ENCODE measurements at regions not wholly inside any gene's neighbourhood (a gene's known extent, or its start where the extent isn't known, plus 50 kb on each side); places are given as distances from the start of the nearest gene placed in this dataset.

DNA sequence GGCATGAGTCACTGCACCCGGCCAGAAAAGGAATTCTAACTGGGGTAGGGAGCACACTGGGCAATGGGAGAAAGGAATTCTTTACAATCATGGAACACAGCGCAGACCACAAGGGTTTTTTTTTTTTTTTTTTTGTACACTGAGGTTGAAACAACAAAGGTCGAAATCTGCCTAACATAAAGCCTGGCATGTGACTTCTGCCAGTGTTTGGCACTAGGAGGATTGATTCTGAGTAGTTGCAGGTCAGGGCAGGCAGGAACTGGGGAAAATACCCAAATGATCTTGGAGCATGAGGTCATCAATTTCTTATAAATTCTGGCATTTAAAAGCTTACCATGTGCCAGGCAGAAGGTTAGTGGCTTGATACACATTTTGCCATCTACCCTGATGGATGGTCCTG is 202.0 kb upstream of the SNX19 start:
- Histone ChIP-seq H3K9me3 (ENCODE audit: low read length) (no peaks in the 10 kb centered on the region), H3K9me2 (ENCODE audit: low read depth, low read length) (no peaks in the 10 kb centered on the region), H3K4me3 (ENCODE audit: low read depth, low read length, poor library complexity, severe bottlenecking) (no peak overlapping the region), H3F3A (ENCODE audit: insufficient read depth, low read length) (no peaks in the 10 kb centered on the region), H3K27ac (ENCODE audit: low read depth, low read length, poor library complexity, severe bottlenecking) (no peak overlapping the region), H4K20me1 (ENCODE audit: insufficient read depth, low read length) (no peaks in the 10 kb centered on the region), H3K9ac (ENCODE audit: low read length) (no peak overlapping the region), H2AFZ (ENCODE audit: low read length) (no peak overlapping the region), H3K4me2 (ENCODE audit: low read length) (no peak overlapping the region), H3K36me3 (ENCODE audit: insufficient read depth, low read length) (no peaks in the 10 kb centered on the region), H3K4me1 (ENCODE audit: insufficient read depth, low read length, severe bottlenecking) (no peaks in the 10 kb centered on the region), H3K79me2 (ENCODE audit: insufficient read depth, low read length) (no peaks in the 10 kb centered on the region), H3K27me3 (ENCODE audit: insufficient read depth, low read length) (no peaks in the 10 kb centered on the region)
- no peak for TF ChIP-seq EZH2 (IDR thresholded peaks at IDR 0.05; ENCODE audit: borderline replicate concordance, low read length)
- no peak for TF ChIP-seq CTCF (IDR thresholded peaks at IDR 0.05; ENCODE audit: low read length)

- H3K9me2 ChIP-seq (ENCODE audit: low read depth, low read length): no peaks in the 10 kb centered on the region
- no peaks in the 10 kb centered on the region for H3K79me2 ChIP-seq (ENCODE audit: insufficient read depth, low read length)
- H2AFZ ChIP-seq (ENCODE audit: low read length): no peak overlapping the region
- H3K9ac ChIP-seq (ENCODE audit: low read length): no peak overlapping the region
- H3K9me3 ChIP-seq (ENCODE audit: low read length): no peaks in the 10 kb centered on the region
- H3K4me2 ChIP-seq (ENCODE audit: low read length): no peak overlapping the region
- H3K4me1 ChIP-seq (ENCODE audit: insufficient read depth, low read length, severe bottlenecking): no peaks in the 10 kb centered on the region
- no peaks in the 10 kb centered on the region for H3F3A ChIP-seq (ENCODE audit: insufficient read depth, low read length)
- H3K27ac ChIP-seq (ENCODE audit: low read depth, low read length, poor library complexity, severe bottlenecking): no peak overlapping the region
- no peak overlapping the region for H3K4me3 ChIP-seq (ENCODE audit: low read depth, low read length, poor library complexity, severe bottlenecking)
- TF ChIP-seq EZH2 (IDR thresholded peaks at IDR 0.05; ENCODE audit: borderline replicate concordance, low read length) (no peak), CTCF (IDR thresholded peaks at IDR 0.05; ENCODE audit: low read length) (no peak)
- H3K27me3 ChIP-seq (ENCODE audit: insufficient read depth, low read length): no peaks in the 10 kb centered on the region
- no peaks in the 10 kb centered on the region for H4K20me1 ChIP-seq (ENCODE audit: insufficient read depth, low read length)
- no peaks in the 10 kb centered on the region for H3K36me3 ChIP-seq (ENCODE audit: insufficient read depth, low read length)
These were observed 205.4 kb upstream of the SNX19 start for GRCh38 chr11:131121426-131122333.

DNA sequence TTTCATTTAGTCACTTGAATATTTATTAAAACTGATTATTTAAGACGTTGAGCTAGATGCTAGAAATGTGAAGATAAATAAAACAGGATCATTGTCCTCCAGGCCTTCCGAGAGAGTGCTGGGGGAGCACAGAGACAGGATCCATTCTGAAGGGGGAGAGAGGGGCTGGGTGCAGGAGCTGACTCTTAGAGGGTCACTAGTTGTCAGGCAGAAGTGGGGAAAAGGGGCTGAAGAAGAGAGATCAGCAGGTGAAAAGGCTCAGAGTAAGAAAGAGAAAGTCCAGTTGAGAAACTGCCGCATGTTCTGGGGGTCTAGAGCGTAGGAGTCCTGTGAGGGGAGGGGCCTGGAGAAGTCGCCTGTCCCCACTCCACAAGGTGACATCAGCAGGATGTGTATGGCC is 206.2 kb upstream of the SNX19 start:
- Histone ChIP-seq H3K9ac (ENCODE audit: low read length) (no peak overlapping the region), H3K9me3 (ENCODE audit: low read length) (no peaks in the 10 kb centered on the region)

More for the DNA sequence above, 206.2 kb upstream of the SNX19 start:
- TF ChIP-seq CTCF (IDR thresholded peaks at IDR 0.05; ENCODE audit: low read length) (no peak), EZH2 (IDR thresholded peaks at IDR 0.05; ENCODE audit: borderline replicate concordance, low read length) (no peak)
- Histone ChIP-seq H3K4me2 (ENCODE audit: low read length) (no peak overlapping the region), H3K9me2 (ENCODE audit: low read depth, low read length) (no peaks in the 10 kb centered on the region), H3F3A (ENCODE audit: insufficient read depth, low read length) (no peaks in the 10 kb centered on the region), H3K4me1 (ENCODE audit: insufficient read depth, low read length, severe bottlenecking) (no peaks in the 10 kb centered on the region), H3K27ac (ENCODE audit: low read depth, low read length, poor library complexity, severe bottlenecking) (no peak overlapping the region), H3K79me2 (ENCODE audit: insufficient read depth, low read length) (no peaks in the 10 kb centered on the region), H4K20me1 (ENCODE audit: insufficient read depth, low read length) (no peaks in the 10 kb centered on the region), H2AFZ (ENCODE audit: low read length) (no peak overlapping the region), H3K27me3 (ENCODE audit: insufficient read depth, low read length) (no peaks in the 10 kb centered on the region), H3K4me3 (ENCODE audit: low read depth, low read length, poor library complexity, severe bottlenecking) (no peak overlapping the region), H3K36me3 (ENCODE audit: insufficient read depth, low read length) (no peaks in the 10 kb centered on the region)

Data from OCI-LY1 (cell line).